HT-29 (cell line): ENCODE measurements at regions not wholly inside any gene's neighbourhood (a gene's known extent, or its start where the extent isn't known, plus 50 kb on each side); places are given as distances from the start of the nearest gene placed in this dataset.
"Not testable (repeated sequence)": the region's sequence is repeated elsewhere in the genome, so short reads cannot be mapped to it uniquely, and the experiment has no call there.

Experiments
- DNase-seq: peaks from one replicate; pipeline ENCODE4 v3.0.0-alpha.2; 2015; ENCODE audit warnings: low spot score

GRCh38 chr20:41784209-41784958 lies 166.2 kb upstream of the CHD6 start:
- no peak for DNase-seq

DNA sequence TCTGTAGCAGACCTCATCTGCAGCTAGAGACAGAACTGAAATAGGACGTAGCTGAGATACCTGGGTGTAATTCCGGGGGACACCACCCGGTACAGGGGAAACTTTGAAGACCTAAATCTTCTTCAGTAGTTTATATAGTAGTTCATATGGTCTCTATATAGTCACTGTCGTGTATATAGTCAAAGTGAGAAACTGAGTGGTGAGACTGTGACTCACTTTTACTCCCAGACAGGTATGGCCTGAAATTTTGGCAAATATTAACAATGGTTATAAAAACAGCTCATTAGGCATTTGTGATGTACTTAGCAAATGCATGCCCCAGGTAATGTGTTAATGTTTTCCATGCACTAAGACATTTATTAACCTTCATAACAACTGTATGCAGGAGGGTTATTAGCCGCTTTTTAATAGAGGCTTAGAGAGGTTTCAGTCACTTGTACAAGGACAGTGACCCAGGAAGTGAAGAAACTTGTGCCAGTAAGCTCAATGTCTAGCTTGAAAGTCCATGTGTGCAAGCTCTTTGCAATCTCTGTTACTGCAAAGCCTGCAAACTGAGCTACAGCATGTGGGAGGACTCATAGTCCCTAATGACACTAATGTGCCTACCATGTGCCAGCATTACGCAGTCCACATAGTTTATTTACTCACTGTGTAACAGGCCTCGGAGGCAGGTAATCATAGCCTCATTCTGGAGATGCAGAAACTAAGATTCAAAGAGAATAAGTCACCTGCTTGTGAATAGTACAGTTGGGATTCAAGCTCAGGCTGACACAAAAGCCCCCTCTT lies 165.4 kb upstream of the CHD6 start:
- no peak for DNase-seq

- no peak for DNase-seq
Measured at GRCh38 chr20:41782730-41783406, 164.7 kb upstream of the CHD6 start.

- no peak for DNase-seq
Measured at GRCh38 chr20:41782255-41782654, 164.1 kb upstream of the CHD6 start.

DNA sequence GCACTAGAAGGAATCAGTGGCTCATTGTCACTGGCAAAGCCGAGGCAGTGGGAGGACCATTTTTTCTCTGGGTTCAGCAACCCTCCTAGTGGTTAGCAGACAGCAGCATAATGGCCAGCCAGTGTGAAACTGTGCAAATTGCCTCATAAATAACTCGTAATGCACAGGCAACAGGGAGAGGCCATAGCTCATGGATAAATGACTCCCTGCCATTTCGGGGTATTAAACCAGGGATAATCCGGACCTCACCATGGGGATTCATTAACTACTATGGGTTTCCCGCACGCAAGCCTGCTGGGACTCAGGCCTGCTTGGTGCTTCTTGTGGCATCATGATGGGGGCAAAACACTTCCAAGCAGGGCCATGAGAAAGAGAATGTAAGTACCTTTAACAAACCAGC lies 158.2 kb upstream of the CHD6 start:
- no peak for DNase-seq

- no peak for DNase-seq
Measured at GRCh38 chr20:41774291-41774690, 156.1 kb upstream of the CHD6 start.

GRCh38 chr20:41770965-41771364 lies 152.8 kb upstream of the CHD6 start:
- DNase-seq = no peak

- no peak for DNase-seq
Measured at GRCh38 chr20:41770427-41770826, 152.2 kb upstream of the CHD6 start.

- no peak for DNase-seq
Measured at GRCh38 chr20:41769592-41770018, 151.4 kb upstream of the CHD6 start.

DNA sequence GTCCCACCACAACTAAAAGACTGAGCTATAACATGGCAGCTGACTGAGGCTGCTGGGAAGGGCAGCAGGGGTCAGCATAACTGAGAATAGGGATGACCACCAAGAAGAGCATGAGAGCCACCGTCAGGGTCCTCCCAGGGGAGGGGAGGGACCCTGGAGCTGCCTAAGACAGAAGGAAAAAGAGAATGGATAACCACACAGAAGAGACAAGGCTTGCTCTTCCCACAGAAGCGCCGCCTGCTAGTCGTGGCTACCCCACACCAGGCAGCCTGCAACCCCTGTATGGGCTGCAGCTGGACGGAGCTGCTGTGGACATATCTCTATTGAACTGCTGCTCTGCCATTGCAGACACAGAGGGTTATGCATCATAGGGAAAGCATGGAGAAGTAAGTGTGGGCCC lies 132.0 kb upstream of the CHD6 start:
- no peak for DNase-seq

DNA sequence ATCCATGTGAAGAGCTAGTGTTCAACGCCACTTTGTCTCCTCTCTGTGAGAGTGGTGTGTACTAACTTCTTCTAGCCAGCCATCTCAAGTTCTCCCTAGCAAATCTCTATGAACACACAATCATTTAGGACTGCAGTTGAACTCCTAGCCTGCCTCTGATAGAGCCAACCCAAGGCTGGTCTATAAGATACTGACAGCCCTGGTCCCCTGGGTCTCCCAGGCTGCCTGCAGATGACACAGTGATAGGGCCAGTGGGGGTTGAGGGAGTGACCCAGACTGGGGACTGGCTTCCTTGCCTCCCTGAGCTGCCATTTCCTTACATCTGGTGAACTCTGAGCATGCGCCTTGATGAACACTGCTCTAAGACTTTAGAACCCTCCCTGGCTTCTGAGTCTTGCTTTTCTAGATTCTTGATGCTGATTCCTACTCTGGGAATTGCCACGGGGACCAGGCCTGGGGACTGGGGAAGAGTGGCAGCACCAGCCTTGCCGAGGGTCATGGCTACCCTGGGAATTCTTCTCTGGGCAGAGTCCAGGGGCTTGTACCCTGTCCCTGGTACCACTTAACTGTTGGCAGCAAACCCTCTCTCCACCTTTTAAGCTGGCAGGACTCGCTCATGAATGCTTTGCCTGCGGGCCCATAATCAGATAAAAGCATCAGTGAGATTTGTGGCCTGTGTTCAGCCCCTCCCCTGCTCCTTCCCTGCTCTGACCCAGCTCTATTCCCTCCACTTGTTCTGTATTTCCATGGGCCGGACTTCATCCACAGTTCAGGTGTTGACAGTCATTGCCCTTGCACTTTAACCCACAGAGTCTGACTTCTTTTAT lies 130.8 kb upstream of the CHD6 start:
- DNase-seq = no peak

GRCh38 chr20:41748051-41748450 lies 129.9 kb upstream of the CHD6 start:
- no peak for DNase-seq

DNA sequence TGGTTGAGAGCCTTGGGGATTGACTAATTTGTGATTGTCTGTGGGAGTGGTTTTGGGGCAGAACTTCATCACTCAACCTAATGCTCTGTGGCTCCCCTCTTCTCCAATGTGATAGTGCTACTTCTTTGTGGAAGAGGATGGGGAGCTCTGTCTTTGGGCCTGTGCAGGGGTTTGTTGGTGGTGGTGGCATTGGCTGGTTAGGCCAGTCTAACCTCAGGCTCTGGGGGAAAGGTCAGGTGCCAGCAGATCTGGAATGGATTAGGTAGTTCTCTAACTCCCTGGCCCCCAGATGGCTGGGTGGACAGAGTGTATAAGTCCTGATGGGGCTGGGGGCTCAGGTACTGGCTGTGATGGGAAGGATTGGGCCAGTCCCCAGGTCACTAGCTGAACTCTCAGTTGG lies 129.0 kb upstream of the CHD6 start:
- DNase-seq = no peak

GRCh38 chr20:41746635-41747034 lies 128.5 kb upstream of the CHD6 start:
- DNase-seq = peak; percentile 9

- peak; percentile 78 for DNase-seq
Measured at GRCh38 chr20:41738604-41739206, 120.5 kb upstream of the CHD6 start.

GRCh38 chr20:41735949-41736348 lies 117.8 kb upstream of the CHD6 start:
- DNase-seq = no peak

DNA sequence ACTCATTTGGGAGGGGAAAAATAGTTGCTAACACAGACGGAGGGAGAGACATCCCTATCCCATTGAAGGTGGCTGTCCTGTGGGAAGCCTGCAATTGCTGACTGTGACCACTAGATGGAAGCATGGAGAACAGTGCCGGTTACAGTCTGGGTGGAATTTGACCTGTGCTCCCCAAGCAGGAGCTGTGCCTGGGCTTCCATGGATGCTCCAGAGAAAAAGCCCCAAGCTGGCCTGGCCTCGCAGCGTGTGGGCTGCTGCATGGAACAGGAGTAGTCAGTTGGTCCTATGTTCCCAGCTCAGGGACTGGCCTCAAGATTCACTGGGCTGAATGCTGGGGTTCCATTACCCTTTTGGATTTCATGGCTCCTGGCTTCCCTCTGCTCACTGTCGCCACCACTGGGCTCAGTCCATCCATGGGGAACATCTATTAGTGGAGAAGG lies 116.3 kb upstream of the CHD6 start:
- DNase-seq = peak; percentile 90

- DNase-seq = no peak
Measured at GRCh38 chr20:41733151-41733550, 115.0 kb upstream of the CHD6 start.

DNA sequence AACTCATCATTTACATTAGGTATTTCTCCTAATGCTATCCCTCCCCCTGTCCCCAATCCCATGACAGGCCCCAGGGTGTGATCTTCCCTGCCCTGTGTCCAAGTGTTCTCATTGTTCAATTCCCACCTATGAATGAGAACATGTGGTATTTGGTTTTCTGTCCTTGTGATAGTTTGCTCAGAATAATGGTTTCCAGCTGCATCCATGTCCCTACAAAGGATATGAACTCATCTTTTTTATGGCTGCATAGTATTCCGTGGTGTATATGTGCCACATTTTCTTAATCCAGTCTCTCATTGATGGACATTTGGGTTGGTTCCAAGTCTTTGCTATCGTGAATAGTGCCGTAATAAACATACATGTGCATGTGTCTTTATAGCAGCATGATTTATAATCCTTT lies 113.0 kb upstream of the CHD6 start:
- DNase-seq = not testable (repeated sequence)

- DNase-seq = not testable (repeated sequence)
Measured at GRCh38 chr20:41727681-41728080, 109.5 kb upstream of the CHD6 start.

DNA sequence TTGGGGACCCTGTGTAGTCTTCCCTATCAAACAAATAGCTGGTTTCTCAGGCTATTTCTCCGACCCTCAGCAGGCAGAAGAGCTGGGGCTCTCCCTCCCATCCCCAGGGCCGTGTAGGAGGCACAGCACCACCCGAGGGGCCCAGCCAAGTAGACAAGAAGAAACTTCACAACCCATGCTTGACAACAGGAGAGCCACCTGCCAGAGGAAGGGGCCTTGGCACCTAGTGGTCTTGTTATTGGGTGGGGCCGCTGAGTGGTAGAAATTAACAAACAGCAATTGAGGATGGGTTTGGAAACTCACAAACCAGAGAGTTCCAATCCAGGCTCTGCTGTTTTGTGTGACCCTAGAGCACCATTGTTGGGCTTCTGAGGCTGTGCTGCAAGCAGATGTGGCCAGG lies 108.5 kb upstream of the CHD6 start:
- DNase-seq = no peak
